22Rv1 (cell line): ENCODE measurements at regions not wholly inside any gene's neighbourhood (a gene's known extent, or its start where the extent isn't known, plus 50 kb on each side); places are given as distances from the start of the nearest gene placed in this dataset.

Source experiments
- ZFX ChIP-seq: fragments of 450-650 bp; IDR thresholded peaks from 2 replicates; pipeline ENCODE4 v1.6.1; 2017; ENCODE audit warnings: antibody characterized with exemption, borderline replicate concordance
- TF ChIP-seq, protein P1 (sequence below): fragments of 450-650 bp; IDR thresholded peaks from 2 replicates; pipeline ENCODE4 v1.5.1; 2017; ENCODE audit warnings: mild to moderate bottlenecking

DNA sequence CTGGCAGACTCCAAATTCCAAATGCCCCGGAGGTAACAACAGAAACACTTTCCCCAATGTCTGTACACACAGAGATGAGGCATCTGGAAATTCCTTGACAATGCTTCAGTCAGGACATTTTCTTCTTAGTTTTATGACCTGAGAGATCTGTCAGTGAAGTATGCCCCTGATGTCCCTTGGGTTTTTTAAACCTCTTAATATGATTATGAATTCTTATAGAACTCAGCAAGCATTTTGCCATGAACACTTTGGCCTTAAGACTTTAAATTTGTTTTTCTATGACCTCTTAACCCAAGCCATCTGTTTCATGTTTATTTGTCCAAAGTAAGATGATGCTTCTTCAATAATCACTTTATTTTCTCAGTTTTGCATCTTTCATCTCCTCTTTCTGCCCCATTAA lies 1206.2 kb downstream of the GATA3 start:
- TF ChIP-seq, protein P1, sequence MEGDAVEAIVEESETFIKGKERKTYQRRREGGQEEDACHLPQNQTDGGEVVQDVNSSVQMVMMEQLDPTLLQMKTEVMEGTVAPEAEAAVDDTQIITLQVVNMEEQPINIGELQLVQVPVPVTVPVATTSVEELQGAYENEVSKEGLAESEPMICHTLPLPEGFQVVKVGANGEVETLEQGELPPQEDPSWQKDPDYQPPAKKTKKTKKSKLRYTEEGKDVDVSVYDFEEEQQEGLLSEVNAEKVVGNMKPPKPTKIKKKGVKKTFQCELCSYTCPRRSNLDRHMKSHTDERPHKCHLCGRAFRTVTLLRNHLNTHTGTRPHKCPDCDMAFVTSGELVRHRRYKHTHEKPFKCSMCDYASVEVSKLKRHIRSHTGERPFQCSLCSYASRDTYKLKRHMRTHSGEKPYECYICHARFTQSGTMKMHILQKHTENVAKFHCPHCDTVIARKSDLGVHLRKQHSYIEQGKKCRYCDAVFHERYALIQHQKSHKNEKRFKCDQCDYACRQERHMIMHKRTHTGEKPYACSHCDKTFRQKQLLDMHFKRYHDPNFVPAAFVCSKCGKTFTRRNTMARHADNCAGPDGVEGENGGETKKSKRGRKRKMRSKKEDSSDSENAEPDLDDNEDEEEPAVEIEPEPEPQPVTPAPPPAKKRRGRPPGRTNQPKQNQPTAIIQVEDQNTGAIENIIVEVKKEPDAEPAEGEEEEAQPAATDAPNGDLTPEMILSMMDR: no peak
- no peak for TF ChIP-seq ZFX
